ENCODE measurements at regions not wholly inside any gene's neighbourhood (a gene's known extent, or its start where the extent isn't known, plus 50 kb on each side); places are given as distances from the start of the nearest gene placed in this dataset.

GRCh38 chr5:145445027-145445426 lies 390.1 kb downstream of the PRELID2 start:
- TF ChIP-seq POLR2A (IDR thresholded peaks at IDR 0.05; ENCODE audit: low read depth, low read length) (no peak), CTCF (conservative IDR thresholded peaks at IDR 0.05; ENCODE audit: low read depth, low read length) (no peak), BHLHE40 (IDR thresholded peaks at IDR 0.05; ENCODE audit: low read depth, low read length) (no peak), ELK1 (IDR thresholded peaks at IDR 0.05; ENCODE audit: borderline replicate concordance, low read depth, low read length) (no peak), MAZ (IDR thresholded peaks at IDR 0.05; ENCODE audit: borderline replicate concordance, low read depth, low read length) (no peak), MAFK (IDR thresholded peaks at IDR 0.05; ENCODE audit: low read depth, low read length) (no peak), CEBPB (IDR thresholded peaks at IDR 0.05; ENCODE audit: low read depth, low read length) (no peak), RAD21 (IDR thresholded peaks at IDR 0.05; ENCODE audit: low read length) (no peak), FOS (IDR thresholded peaks at IDR 0.05; ENCODE audit: low read depth, low read length) (no peak)

All from IMR-90 (cell line).